ENCODE measurements at regions not wholly inside any gene's neighbourhood (a gene's known extent, or its start where the extent isn't known, plus 50 kb on each side); places are given as distances from the start of the nearest gene placed in this dataset.
"Not testable (repeated sequence)": the region's sequence is repeated elsewhere in the genome, so short reads cannot be mapped to it uniquely, and the experiment has no call there.

- Histone ChIP-seq H3K27me3 (ENCODE audit: insufficient read depth, low read length, poor library complexity) (no peaks in the 10 kb centered on the region), H3K27ac (ENCODE audit: low read length) (no peak overlapping the region), H3K9ac (ENCODE audit: low read depth, low read length) (no peak overlapping the region), H2AFZ (ENCODE audit: low read depth, low read length) (no peak overlapping the region), H3K4me1 (ENCODE audit: insufficient read depth, low read length) (no peaks in the 10 kb centered on the region), H3K79me2 (ENCODE audit: insufficient read depth, low read length) (no peaks in the 10 kb centered on the region), H3K4me3 (ENCODE audit: low read depth in 1 of 2, low read length in 2 of 2) (no peak overlapping the region), H3K36me3 (ENCODE audit: insufficient read depth, low read length) (no peaks in the 10 kb centered on the region), H3K9me3 (ENCODE audit: insufficient read depth, low read length, severe bottlenecking) (no peaks in the 10 kb centered on the region), H3K4me2 (ENCODE audit: insufficient read depth, low read length) (no peak overlapping the region), H4K20me1 (ENCODE audit: insufficient read depth, low read length) (no peaks in the 10 kb centered on the region)
- ATAC-seq (ENCODE audit: insufficient read depth, low read depth) (no peak), DNase-seq (no peak)
- TF ChIP-seq EZH2 (IDR thresholded peaks at IDR 0.05; ENCODE audit: borderline replicate concordance, low read depth, low read length, severe bottlenecking): no peak
- TF ChIP-seq CTCF (IDR thresholded peaks at IDR 0.05; ENCODE audit: borderline replicate concordance, extremely low read depth, low read length, poor library complexity, severe bottlenecking): no peak
These were observed 461.9 kb upstream of the PAPPA start for GRCh38 chr9:115691693-115692092.

GRCh38 chr9:115692868-115693267, 460.7 kb upstream of the PAPPA start:
- not testable (repeated sequence) for ATAC-seq (ENCODE audit: insufficient read depth, low read depth); H3K79me2 ChIP-seq (ENCODE audit: insufficient read depth, low read length); H2AFZ ChIP-seq (ENCODE audit: low read depth, low read length); H3K4me2 ChIP-seq (ENCODE audit: insufficient read depth, low read length); H4K20me1 ChIP-seq (ENCODE audit: insufficient read depth, low read length); DNase-seq; H3K9me3 ChIP-seq (ENCODE audit: insufficient read depth, low read length, severe bottlenecking); H3K4me3 ChIP-seq (ENCODE audit: low read depth in 1 of 2, low read length in 2 of 2); H3K27me3 ChIP-seq (ENCODE audit: insufficient read depth, low read length, poor library complexity); H3K36me3 ChIP-seq (ENCODE audit: insufficient read depth, low read length); H3K27ac ChIP-seq (ENCODE audit: low read length); H3K4me1 ChIP-seq (ENCODE audit: insufficient read depth, low read length); H3K9ac ChIP-seq (ENCODE audit: low read depth, low read length)

GRCh38 chr9:115694014-115694413, 459.6 kb upstream of the PAPPA start:
- H3K27me3 ChIP-seq (ENCODE audit: insufficient read depth, low read length, poor library complexity): no peaks in the 10 kb centered on the region
- ATAC-seq (ENCODE audit: insufficient read depth, low read depth) (no peak), DNase-seq (no peak)
- H3K36me3 ChIP-seq (ENCODE audit: insufficient read depth, low read length): no peaks in the 10 kb centered on the region
- no peak overlapping the region for H2AFZ ChIP-seq (ENCODE audit: low read depth, low read length)
- H3K27ac ChIP-seq (ENCODE audit: low read length): no peak overlapping the region
- H3K9ac ChIP-seq (ENCODE audit: low read depth, low read length): no peak overlapping the region
- no peak overlapping the region for H3K4me2 ChIP-seq (ENCODE audit: insufficient read depth, low read length)
- H3K79me2 ChIP-seq (ENCODE audit: insufficient read depth, low read length): no peaks in the 10 kb centered on the region
- H4K20me1 ChIP-seq (ENCODE audit: insufficient read depth, low read length): no peaks in the 10 kb centered on the region
- H3K4me3 ChIP-seq (ENCODE audit: low read depth in 1 of 2, low read length in 2 of 2): no peak overlapping the region
- H3K9me3 ChIP-seq (ENCODE audit: insufficient read depth, low read length, severe bottlenecking): no peaks in the 10 kb centered on the region
- H3K4me1 ChIP-seq (ENCODE audit: insufficient read depth, low read length): no peaks in the 10 kb centered on the region
- TF ChIP-seq EZH2 (IDR thresholded peaks at IDR 0.05; ENCODE audit: borderline replicate concordance, low read depth, low read length, severe bottlenecking): no peak
- no peak for TF ChIP-seq CTCF (IDR thresholded peaks at IDR 0.05; ENCODE audit: borderline replicate concordance, extremely low read depth, low read length, poor library complexity, severe bottlenecking)

GRCh38 chr9:115694991-115695390, 458.6 kb upstream of the PAPPA start:
- Histone ChIP-seq H2AFZ (ENCODE audit: low read depth, low read length) (no peak overlapping the region), H3K4me3 (ENCODE audit: low read depth in 1 of 2, low read length in 2 of 2) (no peak overlapping the region), H3K9ac (ENCODE audit: low read depth, low read length) (no peak overlapping the region), H3K27ac (ENCODE audit: low read length) (no peak overlapping the region), H4K20me1 (ENCODE audit: insufficient read depth, low read length) (no peaks in the 10 kb centered on the region), H3K36me3 (ENCODE audit: insufficient read depth, low read length) (no peaks in the 10 kb centered on the region), H3K27me3 (ENCODE audit: insufficient read depth, low read length, poor library complexity) (no peaks in the 10 kb centered on the region), H3K4me2 (ENCODE audit: insufficient read depth, low read length) (no peak overlapping the region), H3K9me3 (ENCODE audit: insufficient read depth, low read length, severe bottlenecking) (no peaks in the 10 kb centered on the region), H3K79me2 (ENCODE audit: insufficient read depth, low read length) (no peaks in the 10 kb centered on the region), H3K4me1 (ENCODE audit: insufficient read depth, low read length) (no peaks in the 10 kb centered on the region)
- TF ChIP-seq EZH2 (IDR thresholded peaks at IDR 0.05; ENCODE audit: borderline replicate concordance, low read depth, low read length, severe bottlenecking): no peak
- no peak for TF ChIP-seq CTCF (IDR thresholded peaks at IDR 0.05; ENCODE audit: borderline replicate concordance, extremely low read depth, low read length, poor library complexity, severe bottlenecking)
- DNase-seq (no peak), ATAC-seq (ENCODE audit: insufficient read depth, low read depth) (no peak)

Measured in DND-41 (cell line).